GM20000 (cell line): ENCODE measurements at regions not wholly inside any gene's neighbourhood (a gene's known extent, or its start where the extent isn't known, plus 50 kb on each side); places are given as distances from the start of the nearest gene placed in this dataset.

ENCODE experiments used
- DNase-seq: peaks from one replicate; pipeline ENCODE4 v3.0.0; 2012; ENCODE audit warnings: low spot score
- CTCF ChIP-seq: IDR thresholded peaks from 2 replicates; pipeline ENCODE4 v1.5.1; 2012; ENCODE audit warnings: mild to moderate bottlenecking, control low read depth; ENCODE audit errors: extremely low read depth, missing control alignments

DNA sequence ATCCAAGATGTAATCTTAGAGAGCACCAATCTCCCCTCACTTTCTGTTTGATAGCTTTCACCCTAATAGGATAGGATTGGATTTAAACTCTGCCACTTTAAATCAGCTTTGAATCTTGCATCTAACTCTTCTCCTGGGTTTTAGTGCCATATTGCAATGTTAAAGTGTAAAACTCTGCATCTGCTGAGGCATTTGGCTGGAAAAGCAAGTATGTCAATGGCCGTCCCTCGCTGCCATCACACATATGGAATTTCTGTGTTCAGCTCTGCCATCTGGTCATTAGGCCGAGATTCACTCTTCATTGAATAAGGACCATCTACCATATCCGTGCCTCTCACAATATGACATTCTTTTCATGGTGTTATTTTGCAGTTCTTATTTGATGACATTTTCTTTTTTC, 728.1 kb upstream of the PIK3C3 start:
- no peak for DNase-seq
- TF ChIP-seq CTCF = no peak

- TF ChIP-seq CTCF = no peak
- DNase-seq = no peak
Measured at GRCh38 chr18:41226186-41226585, 728.8 kb upstream of the PIK3C3 start.

GRCh38 chr18:41216341-41217003, 738.6 kb upstream of the PIK3C3 start:
- no peak for TF ChIP-seq CTCF
- DNase-seq = no peak

GRCh38 chr18:41207706-41208105, 747.3 kb upstream of the PIK3C3 start:
- TF ChIP-seq CTCF = no peak
- no peak for DNase-seq

GRCh38 chr18:41206341-41206830, 748.6 kb upstream of the PIK3C3 start:
- no peak for DNase-seq

DNA sequence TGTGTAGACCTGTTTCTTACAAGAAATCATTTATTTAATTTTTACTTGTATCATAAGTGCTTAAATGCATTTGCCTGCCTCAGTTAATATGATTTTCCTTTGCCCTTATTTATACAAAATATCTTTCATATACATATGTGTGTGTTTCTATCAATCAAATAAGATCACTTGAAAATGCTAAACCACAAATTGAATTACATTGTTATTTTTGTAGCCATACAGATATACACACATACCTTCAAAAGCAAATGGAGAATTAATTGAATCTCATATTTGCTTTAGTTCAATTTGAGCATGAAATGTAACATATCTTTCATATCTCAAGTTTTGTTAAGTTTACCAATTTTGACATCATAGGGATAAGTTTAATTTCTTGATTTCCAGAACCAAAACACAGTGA, 755.8 kb upstream of the PIK3C3 start:
- DNase-seq = no peak
- TF ChIP-seq CTCF = no peak

More at GRCh38 chr18:41206341-41206830, 748.6 kb upstream of the PIK3C3 start:
- TF ChIP-seq CTCF = no peak

- no peak for DNase-seq
- no peak for TF ChIP-seq CTCF
Measured at GRCh38 chr18:41197967-41198366, 757.1 kb upstream of the PIK3C3 start.
